T-helper 1 cell treated with Interleukin-12 subunit alpha and Interleukin-12 subunit beta and Interleukin-4 antibody, amounts not matched to agents 30 ng/mL and 1 ng/mL, for 36 hours (primary cell): ENCODE measurements at regions not wholly inside any gene's neighbourhood (a gene's known extent, or its start where the extent isn't known, plus 50 kb on each side); places are given as distances from the start of the nearest gene placed in this dataset.

Source experiments
- intact Hi-C: fragments of 100-400 bp; cut with micrococcal nuclease; formaldehyde crosslinking; loops from one replicate; pipeline ENCODE4 v1.15.1; 2024

DNA sequence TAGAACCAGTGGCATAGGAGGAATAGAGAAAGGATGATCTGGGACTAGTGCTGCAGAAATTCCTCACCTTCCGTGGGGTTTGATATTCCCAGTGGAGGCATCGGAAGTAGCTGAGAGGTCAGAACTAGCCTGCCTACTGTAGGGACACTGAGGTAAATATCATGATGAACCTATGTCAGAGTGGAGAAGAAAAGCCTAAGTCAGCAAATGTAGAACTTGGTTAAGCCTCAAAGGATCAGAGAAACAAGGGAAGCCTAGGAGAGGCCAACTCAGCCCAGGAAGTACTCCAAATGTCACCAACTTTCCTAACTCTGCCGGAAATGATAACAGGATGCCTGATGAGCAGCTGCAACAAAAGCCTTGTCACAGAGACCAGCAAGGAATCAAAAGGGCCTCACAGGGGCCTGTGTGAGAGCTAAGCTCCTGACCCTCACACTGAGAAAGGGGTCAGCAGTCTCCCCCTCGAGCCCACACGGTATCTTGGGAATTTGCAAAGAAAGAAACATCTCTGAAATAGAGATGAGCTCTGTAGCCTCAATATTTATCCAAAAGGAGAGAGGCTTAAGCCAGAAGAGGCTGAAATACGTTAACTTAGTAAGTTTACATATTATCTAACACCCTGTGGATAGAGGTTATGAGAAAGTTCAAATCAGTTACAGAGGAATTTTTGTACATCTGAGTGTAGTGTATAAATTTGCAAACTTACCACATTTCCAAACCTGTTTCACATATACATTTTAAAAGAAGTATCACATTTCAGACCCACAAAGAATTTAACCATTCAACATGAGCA lies 1064.3 kb downstream of the DIAPH3 start:
- intact Hi-C loops = no loop called here

DNA sequence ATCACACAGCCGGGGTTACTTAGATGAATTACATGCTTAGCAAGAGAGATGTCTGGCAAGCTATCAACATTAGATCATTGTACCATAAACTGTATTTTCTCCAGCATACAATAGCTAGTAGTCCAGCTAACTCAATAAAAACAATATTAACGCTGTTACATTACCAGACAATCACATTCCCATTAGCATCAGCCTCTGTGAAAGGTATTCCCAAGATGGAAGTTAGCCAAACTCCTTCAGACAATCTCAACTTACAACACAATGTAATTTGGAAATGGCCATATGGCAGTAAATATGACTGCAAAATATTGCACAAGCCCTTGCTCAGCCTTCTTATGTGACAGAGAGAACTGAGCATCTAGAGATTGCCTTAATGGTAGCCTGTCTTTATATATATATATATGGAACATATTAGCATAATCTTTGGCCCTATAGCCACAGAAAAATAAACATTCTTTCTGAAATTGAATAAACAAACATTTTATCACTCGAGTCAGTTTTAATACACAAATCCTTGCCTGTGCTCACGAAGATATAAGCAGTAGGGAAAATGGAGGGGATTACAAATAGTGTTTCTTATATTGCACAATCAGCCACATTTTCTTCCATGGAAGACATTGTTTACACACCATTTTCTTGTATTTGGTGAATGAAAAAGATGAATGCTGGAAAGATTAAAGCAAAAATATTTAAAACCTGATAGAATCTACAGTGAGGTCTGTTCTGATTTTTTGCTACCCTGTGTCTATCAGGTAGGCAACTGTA lies 1060.5 kb downstream of the DIAPH3 start:
- intact Hi-C loops = no loop called here

DNA sequence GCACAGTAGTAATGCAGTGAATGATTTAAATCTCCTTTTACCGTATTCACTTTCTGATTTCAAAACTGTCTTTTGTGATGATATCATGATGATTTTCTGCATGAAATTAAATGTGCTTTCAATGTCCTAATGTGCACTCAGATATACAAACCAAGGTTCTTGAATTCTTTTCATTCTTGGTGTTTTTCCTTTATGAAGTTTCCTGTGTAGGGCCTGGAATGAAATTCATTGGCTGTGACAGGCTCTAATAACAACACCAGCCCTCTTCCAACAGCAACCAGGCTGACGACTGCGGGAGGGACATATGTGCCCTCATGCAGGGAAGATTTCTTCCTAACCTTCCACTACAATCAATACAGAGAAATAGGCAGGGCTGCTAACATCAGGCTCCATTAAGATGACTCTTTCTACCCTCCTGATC lies 1052.0 kb downstream of the DIAPH3 start:
- intact Hi-C loops = no loop called here

DNA sequence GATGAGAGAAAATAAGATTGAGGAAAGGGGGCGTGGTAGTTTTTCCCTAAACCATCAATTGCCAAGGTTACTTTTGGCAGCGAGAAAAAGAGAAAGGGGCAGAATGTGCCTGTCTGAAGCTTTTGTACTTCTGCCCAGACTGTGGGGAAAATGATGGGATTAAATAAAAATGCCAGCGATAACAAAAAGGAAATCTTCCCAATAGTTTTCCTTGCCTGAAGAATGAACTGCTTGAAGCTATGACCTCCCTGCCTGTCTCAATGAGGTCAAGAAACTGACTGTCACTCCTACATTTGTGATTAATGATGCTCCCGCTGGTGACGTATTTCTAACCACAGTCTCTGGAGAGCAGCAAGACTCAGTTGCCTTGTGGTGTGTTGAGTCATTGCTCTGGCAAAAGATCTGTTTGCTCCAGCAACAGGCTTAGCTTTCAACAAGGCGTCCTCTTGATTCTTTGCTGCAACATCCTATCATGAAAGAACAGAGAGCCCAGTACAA lies 1051.5 kb downstream of the DIAPH3 start:
- intact Hi-C loops = no loop called here

DNA sequence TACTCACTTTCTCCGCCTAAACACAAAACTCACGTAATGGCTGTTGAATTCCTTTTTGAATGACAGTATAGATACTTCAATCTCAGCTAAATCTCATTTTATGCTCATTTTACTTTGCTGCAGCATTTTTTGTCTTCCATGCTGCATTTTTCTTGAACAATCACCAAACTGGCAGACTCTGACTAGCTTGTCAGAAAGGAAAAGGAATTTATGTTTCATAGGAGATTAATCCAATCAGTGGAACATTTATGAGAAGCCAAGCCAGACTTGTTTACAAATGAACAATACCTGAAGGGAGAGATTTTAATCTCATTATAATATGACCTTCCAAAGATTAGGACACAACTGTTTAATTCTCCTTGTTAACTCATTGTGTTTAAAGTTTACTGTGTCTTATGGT lies 1044.3 kb downstream of the DIAPH3 start:
- intact Hi-C loops = no loop called here

DNA sequence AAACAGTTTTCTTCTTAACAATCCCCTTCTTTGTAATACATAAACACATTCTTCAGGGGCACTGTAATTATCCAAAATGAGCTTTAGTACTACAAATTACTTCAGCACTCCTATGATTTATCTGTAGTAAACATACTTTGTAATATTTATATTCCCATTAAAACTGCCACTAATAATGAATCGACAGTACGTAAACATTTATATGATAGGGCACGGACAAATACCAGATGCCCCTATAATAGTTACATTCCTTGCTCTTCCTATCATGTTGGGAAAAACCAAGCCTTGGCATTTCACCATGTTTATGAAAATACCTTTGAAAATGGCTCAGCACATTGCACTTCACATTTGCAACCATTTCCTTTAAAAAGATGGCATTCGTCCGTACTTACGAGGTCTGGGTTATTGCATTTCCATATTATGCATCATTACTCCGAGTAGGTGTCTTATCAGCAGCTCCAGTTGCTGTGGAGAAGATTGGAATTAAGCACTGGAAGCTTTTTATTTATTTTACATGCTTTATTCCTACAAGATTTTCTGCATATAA lies 1043.4 kb downstream of the DIAPH3 start:
- intact Hi-C loops = no loop called here

DNA sequence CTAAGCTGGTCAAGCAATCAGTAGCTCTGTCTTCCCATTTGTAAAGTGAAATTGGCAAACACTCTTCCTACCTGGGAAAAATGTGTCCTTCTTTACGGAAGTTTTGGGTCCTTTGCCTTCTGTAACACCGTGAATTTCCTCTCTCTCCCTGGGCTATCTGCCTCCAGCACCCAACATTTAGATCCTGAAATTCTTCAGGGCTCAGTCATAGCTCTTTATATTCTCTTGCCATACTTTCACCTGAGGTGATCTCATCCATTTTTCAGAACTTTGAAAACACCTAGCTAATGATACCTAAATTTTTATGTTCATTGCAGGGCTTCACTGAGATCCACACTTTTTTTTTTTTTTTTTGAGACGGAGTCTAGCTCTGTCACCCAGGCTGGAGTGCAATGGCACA lies 1042.2 kb downstream of the DIAPH3 start:
- intact Hi-C loops = no loop called here

DNA sequence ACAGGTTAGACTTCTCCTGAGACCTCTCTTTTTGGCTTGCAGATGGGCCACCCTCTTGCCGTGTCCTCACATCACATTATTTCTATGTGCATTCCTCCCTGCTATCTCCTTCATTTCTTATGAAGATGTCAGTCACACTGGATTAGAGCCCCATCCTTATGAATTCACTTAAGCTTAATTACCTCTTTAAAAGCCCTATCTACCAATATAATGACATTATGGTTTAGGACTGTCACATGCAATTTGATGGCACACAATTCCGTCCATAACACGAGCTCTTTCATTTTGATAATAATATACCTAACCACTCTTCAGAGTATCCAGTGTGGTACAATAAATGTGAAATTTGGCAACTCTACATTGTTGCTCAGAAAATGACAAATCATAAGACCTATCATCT lies 1037.3 kb downstream of the DIAPH3 start:
- intact Hi-C loops = no loop called here

DNA sequence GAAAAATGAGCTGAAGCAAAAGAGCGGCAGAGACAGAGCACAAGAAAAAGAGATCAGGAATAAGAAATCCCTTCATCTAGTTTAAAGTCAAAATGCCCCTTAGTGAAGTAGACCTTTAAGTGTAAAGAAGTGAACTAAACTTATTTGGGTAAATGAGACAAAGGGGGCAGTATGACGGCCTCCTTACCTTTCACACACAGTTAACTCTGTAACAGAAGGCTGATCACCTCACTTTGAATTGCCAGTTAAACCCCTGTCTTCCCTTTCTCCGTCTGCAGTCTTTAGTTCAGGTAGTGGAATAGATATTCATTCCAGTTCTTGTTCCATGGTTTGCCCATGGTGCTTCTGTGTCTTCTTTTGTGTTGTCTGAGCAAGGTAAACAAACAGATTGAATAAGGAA lies 1029.8 kb downstream of the DIAPH3 start:
- intact Hi-C loops = no loop called here

DNA sequence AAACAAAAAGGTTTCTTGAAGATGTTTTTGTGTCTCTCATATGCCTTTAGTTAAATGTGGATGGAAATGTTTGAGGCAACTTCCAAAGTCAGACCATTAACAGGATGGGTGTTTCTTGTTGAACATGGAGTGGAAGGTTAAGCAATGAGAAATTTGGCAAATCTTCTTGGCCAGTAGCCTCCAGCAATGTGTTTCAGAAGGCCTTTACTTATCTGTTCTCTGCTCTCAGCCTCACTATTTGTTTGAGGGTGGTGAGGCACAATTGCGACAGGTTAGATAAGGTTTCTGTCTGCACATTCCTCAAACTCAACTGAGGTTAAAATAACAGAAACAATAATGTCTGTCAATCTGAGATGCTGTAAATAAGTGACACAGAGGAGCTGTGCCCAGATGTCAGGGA lies 1019.0 kb downstream of the DIAPH3 start:
- intact Hi-C loops = no loop called here

DNA sequence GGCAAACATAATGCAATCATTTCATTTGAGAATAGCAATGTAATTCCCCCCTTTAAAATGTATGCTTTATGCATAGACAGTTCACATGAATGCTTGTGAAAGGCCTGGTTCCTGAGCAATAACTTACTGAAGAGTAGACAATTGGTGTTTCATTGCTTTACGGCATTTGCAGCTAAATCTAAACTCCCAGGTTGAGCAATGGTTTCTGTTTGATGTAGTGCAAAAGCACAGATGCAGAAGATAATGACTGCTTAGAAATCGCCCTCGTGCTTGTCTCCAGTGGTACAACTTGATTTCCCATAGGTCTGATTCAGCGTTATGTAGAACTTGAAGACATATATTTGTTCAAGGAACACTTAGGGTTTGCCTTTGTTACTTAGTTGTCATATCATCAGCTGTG lies 1018.3 kb downstream of the DIAPH3 start:
- intact Hi-C loops = no loop called here

DNA sequence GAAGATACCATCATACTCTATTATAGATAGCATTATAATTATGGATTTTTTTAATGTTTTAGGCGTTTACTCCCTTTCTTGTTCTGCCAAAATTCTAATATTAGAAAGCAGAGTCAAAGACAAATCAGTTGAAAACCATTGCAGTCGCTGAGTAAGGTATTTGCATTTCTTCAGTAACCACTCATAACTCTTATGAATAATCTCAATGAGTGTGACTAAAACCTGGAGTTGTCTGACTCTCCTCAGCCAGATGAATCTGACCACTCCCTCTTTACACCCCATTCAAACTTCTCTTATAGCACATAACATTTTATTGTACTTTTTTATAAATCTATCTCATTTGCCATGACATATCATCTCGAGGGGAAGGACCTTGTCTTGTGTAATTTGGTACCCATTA lies 1006.5 kb downstream of the DIAPH3 start:
- intact Hi-C loops = no loop called here

DNA sequence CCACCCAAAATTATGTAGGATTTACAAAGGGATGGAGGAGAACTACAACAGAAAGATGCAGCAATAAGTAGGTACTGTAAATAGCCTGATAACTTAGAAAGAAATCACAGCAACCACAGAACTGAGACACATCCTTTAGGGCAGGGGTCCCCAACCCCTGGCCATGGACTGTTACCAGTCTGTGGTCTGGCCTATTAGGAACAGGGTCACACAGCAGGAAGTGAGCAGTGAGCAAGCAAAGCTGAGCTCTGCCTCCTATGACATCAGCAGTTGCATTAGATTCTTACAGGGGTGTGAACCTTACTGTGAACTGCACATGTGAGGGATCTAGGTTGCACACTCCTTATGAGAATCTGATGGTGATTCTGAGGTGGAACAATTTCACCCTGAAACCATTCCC lies 997.6 kb downstream of the DIAPH3 start:
- intact Hi-C loops = no loop called here

DNA sequence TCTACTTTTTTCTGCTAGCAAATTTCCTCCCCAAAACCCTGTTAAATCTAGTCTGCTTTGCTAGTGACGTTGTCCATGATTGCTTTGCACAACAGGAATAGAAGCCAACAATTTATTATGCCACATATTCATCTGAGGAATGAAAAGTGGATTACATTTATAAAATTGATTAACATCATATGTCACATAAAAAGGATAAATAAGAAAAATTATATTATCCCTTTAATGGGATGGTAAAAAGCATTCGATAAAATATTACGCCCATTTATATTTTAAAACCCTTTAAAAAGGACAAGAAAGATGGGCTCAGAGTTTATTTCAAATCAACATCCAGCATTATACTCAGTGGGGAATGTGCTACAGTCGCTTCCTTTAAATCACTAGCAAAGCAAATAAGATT lies 991.7 kb downstream of the DIAPH3 start:
- intact Hi-C loops = no loop called here

DNA sequence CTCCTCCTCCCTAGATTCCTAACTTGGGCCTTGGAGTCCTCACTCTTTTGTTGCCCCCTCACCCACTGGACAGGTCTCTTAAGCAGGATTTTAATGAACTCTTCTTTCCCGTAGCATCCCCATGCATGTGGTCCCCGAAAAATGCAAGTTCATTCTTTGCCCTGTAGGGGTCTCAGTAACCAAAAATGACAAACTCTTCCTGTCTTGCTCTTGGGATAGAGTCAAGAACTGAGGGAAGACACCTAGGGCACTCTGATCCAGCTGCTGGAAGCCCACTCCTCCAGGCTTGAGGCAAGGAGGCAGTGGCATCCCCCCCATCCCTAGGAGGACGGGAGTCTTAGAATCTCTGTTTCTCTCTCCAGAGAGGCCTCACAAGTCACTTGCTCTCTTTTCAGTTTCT lies 987.0 kb downstream of the DIAPH3 start:
- intact Hi-C loops = no loop called here

DNA sequence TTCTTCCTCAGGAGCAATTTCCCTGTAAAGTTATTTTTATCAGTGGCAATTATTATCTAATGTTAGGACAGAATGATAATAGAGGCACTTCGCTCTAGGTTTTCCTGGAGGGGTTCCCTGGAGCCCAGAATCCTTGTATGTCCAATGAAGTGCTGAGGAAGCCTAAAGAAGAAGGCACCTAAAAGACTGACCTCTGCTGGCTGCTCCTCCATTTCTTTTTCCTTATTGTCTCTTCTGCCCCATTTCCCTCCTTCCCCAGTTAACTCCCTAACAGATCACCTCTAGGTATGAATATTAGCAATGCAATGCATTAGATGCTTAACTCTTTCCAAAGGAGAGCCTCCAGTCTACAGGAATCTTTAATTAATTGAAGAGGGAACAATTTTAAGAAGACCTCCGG lies 985.4 kb downstream of the DIAPH3 start:
- intact Hi-C loops = no loop called here

DNA sequence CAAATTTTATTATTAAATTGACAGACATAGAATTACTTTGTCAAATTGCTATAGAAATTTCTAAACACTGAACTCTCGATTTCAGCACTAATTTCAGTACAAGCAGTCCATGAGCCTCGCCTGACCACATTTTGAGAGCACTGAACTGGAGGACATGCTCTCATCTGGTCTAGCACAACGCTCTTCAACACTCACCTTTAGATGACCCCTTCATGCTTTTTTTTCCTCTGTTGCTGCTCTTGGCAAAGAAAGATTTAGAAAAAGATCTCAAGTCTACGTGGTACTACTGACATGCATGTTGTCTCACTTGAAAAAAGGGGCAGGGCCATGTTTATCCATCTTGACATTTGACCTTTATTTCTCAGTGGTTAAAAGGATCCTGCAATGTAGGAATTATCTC lies 981.5 kb downstream of the DIAPH3 start:
- intact Hi-C loops = no loop called here

DNA sequence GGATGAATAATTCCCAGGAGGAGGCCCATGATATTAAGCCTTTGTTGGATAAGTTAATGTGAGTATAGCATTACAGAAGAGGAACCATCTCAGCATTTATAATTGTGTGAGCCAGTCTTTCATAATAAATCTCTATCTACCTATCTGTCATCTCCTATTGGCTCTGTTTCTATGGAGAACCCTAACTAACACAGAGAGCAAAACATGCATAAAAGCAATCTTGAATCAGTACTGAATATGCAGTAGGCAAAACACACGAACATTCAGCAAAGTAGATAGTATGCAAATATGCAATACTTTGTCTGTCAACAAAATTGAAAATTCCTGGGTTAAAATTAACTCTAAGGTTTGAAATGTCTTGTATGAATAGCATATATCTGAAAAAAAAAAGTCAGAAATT lies 966.3 kb downstream of the DIAPH3 start:
- intact Hi-C loops = no loop called here

DNA sequence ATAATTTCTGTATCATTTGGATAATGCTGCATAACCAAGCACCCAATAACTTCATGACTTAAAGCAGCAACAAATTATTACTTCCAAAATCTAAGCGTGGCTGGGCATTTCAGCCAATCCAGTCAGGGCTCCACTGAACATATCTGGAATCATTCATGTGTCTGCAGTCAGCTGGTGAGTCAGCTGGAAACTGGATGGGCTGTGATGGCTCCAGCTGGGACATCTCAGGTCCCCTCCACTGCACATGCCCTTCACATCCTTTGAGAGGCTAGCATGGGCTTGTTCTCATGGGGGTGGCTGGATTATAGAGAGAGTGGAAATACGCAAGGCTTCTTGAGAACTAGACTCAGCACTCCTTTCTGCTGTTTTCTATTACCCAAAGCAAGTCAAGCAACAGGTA lies 961.9 kb downstream of the DIAPH3 start:
- intact Hi-C loops = no loop called here

DNA sequence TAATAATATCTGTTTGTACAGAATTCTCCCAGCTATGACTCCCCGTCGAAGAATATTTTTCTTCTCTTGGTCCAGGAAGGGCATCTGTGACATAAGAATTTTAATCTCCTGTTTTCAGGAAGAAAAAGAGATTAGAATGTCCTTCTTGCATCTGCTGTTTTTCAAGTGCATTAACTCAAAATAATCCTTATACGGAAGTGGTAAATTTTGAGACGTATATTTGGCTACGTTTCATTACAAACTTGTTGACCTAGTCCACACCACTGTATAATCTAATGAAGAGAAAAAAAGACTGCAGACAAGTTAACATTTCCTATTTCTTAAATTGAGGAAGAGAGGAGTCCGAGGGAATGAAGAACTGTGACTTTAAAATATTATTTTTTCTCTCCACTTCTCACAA lies 959.9 kb downstream of the DIAPH3 start:
- intact Hi-C loops = no loop called here

DNA sequence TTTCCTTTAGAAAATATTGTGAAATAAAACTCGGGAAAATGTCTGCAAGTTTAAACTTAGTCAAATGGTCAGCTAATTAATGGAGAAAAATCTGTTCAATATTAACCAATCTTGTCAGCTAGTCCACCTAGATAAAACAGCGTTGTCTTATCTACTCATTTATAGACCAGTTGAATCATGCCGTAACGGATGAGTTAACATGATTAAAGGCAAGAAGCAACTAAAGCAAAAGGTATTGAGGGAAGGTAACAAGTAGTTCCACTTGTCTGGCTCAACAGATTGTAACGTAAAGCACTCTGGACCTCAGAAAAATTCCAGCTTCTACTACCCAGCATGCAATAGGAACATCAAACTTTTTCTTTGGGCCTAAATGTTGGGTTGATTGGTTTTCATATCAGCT lies 958.2 kb downstream of the DIAPH3 start:
- intact Hi-C loops = no loop called here

DNA sequence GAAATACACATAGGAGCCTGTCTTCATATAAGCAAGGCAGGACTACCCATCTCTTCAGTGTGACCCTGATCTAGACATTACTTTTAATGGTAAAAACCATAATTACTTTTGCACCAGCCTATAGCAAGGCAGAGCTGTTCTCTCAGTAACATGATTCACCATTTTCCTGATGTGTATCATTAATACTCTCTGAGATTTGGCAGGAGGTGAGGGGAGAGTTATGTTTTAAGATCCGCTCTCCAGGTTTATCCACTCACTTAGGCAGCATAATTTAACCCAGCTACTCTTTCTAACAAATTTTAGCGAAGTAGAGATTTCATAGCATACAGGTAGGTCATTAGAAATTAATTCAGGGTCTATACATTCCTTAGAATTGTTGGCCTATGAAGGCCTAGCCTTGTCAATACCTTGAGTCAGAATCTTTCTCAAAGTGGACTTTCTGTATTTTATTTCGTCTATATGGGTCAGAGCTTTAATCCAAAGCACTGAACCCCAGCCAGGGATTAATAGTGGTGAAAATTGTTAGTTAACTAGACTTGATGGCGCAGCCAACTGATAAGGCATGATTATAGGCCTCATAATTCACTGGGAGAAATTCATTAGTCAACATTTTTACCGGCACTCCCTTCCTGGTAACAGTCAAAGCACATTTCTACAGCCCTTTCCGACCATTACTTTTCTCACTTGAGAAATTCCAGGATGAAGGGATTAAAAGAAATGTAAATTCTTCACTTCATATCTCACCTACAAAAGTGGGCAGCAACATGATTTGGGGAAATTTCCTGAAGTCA lies 955.1 kb downstream of the DIAPH3 start:
- intact Hi-C loops = no loop called here
